Cardiac muscle cell (in vitro differentiated cells and primary cell): ENCODE measurements at regions not wholly inside any gene's neighbourhood (a gene's known extent, or its start where the extent isn't known, plus 50 kb on each side); places are given as distances from the start of the nearest gene placed in this dataset.

ENCODE experiments used
- DNase-seq, 2 donors: peaks; one replicate each; pipeline versions ENCODE4 v3.0.0 to v3.0.0-alpha.2; 2010 to 2017; ENCODE audit warnings: low read depth in 1 of 2, low spot score in 1 of 2
- H3K27ac ChIP-seq: fragments of 200-600 bp; sonication (generic); 2 replicates; pipeline ENCODE4 v1.5.1; 2016
- H3K27me3 ChIP-seq: fragments of 200-600 bp; sonication (generic); 2 replicates; pipeline ENCODE4 v1.6.0; 2016; ENCODE audit warnings: control low read depth
- H3K36me3 ChIP-seq: fragments of 200-600 bp; sonication (generic); 2 replicates; pipeline ENCODE4 v1.5.1; 2016; ENCODE audit warnings: control low read depth
- H3K4me1 ChIP-seq: fragments of 200-600 bp; sonication (generic); 2 replicates; pipeline ENCODE4 v1.8.1; 2017; ENCODE audit warnings: low read depth, mild to moderate bottlenecking, mixed run types
- H3K4me3 ChIP-seq: fragments of 200-600 bp; sonication (generic); 2 replicates; pipeline ENCODE4 v1.5.1; 2016; ENCODE audit warnings: mild to moderate bottlenecking
- H3K9me3 ChIP-seq: fragments of 200-600 bp; sonication (generic); 2 replicates; pipeline ENCODE4 v1.5.1; 2017; ENCODE audit warnings: low read depth, mild to moderate bottlenecking, control low read depth
- TF ChIP-seq, protein P1 (sequence below): IDR thresholded peaks from 2 replicates; pipeline ENCODE4 v1.5.1; 2012; ENCODE audit warnings: low read depth, mild to moderate bottlenecking, low read length

DNA sequence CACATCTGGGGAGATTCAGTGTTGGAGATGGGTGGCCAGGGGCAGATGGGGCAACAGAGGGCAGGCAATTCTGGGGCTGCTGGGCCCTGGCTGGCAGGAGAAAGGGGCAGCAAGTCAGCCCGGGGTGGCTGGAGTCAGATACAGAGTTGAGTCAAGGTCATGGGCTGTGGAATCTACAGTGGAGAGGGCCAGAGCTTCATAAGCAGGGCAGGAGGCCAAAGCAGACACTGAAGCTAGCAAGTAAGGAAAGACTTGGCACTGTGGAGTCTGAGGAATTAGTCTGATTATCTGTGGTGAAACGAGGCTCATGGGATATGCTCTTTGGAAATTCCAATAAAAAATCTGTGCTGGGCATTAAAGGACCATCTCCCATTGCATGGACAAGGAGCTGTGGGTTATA is 95.5 kb downstream of the TMX1 start:
- TF ChIP-seq, protein P1, sequence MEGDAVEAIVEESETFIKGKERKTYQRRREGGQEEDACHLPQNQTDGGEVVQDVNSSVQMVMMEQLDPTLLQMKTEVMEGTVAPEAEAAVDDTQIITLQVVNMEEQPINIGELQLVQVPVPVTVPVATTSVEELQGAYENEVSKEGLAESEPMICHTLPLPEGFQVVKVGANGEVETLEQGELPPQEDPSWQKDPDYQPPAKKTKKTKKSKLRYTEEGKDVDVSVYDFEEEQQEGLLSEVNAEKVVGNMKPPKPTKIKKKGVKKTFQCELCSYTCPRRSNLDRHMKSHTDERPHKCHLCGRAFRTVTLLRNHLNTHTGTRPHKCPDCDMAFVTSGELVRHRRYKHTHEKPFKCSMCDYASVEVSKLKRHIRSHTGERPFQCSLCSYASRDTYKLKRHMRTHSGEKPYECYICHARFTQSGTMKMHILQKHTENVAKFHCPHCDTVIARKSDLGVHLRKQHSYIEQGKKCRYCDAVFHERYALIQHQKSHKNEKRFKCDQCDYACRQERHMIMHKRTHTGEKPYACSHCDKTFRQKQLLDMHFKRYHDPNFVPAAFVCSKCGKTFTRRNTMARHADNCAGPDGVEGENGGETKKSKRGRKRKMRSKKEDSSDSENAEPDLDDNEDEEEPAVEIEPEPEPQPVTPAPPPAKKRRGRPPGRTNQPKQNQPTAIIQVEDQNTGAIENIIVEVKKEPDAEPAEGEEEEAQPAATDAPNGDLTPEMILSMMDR: no peak
- no peak overlapping the region for H3K27ac ChIP-seq
- no peaks in the 10 kb centered on the region for H3K36me3 ChIP-seq
- H3K4me3 ChIP-seq: no peak overlapping the region
- H3K9me3 ChIP-seq: no peaks in the 10 kb centered on the region
- no peaks in the 10 kb centered on the region for H3K27me3 ChIP-seq
- DNase-seq: peak in 1 of 2 donors; percentile 78
- no peaks in the 10 kb centered on the region for H3K4me1 ChIP-seq

DNA sequence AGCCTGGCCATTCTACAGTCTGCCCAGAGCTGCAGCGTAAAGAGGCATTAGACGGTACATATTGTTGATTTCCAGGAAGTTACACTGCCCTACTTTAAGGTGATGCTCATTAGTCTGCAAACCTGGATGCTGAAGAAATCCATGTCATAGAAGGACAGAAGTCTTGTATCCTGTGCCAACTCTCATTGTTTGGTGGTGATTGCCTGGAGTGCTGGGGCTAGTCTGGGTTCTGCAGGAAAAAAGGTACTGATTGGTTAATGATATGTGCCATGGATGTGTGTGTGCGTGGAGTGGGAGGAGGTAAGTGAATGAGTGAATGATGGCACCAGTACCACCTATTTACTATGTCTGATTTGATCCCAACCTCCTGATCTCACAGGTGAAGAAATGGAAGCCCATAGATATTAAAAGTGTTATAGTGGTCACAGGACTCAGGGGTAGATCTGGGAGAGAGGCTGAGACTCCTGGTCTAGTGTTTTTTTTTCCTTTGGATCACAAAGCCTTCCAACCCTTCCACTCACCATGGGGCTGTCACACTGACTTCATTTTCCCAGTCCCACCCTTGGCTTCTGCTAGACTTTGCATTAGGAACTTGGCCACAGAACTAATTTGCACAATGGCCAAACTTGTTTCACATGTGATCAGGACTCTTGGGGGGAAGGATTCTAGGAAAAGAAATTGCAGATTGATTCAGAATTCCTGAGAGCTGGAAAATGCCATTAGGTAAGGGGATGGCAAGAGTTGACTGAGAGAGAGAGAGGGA is 96.1 kb downstream of the TMX1 start:
- TF ChIP-seq, protein P1: no peak
- H3K9me3 ChIP-seq: no peaks in the 10 kb centered on the region
- no peaks in the 10 kb centered on the region for H3K4me1 ChIP-seq
- H3K36me3 ChIP-seq: no peaks in the 10 kb centered on the region
- H3K27ac ChIP-seq: no peak overlapping the region
- no peak for DNase-seq
- no peak overlapping the region for H3K4me3 ChIP-seq
- H3K27me3 ChIP-seq: no peaks in the 10 kb centered on the region

DNA sequence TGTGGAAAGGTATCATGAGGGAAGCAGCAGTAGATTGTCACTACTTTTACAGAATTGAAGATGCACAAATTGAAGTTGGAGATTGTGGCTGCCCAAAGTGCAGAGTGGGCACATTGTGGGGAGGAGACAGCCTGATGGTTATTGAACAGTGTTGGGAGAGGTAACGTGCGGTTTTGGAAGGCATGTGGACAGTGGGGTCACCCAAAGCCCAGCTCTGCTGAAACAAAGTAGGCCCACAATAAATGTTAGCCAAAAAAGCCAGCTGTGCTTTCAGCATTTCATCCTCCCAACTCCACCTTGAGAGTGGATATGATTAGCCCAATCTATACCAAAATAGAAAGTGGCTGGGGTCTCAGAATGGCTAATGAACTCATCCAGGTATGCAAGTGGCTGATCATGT is 96.7 kb downstream of the TMX1 start:
- TF ChIP-seq, protein P1: no peak
- H3K27ac ChIP-seq: no peak overlapping the region
- no peaks in the 10 kb centered on the region for H3K9me3 ChIP-seq
- no peak for DNase-seq
- H3K4me1 ChIP-seq: no peaks in the 10 kb centered on the region
- no peak overlapping the region for H3K4me3 ChIP-seq
- no peaks in the 10 kb centered on the region for H3K36me3 ChIP-seq
- no peaks in the 10 kb centered on the region for H3K27me3 ChIP-seq

DNA sequence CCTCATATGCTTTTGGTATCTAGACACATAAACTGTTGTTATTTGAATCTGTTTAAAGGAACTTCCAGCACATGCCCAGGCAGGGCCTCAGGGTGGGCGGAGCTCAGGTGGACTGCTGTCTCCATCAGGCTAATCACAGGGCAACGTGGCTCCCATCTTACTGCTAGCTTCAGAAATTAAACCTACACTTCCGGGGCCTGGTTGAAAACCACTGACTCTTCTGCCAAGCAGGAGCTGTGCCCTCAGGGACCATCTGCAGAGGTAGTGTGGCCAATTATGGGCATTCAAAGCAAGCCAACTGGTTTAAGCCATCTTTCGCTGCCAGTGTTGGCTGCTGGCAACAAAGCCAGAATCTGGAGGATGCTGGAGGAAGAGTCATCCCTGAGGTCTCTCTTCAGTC is 97.5 kb downstream of the TMX1 start:
- H3K4me1 ChIP-seq: no peaks in the 10 kb centered on the region
- no peaks in the 10 kb centered on the region for H3K9me3 ChIP-seq
- H3K27me3 ChIP-seq: no peaks in the 10 kb centered on the region
- no peak for DNase-seq
- no peak overlapping the region for H3K27ac ChIP-seq
- TF ChIP-seq, protein P1: no peak
- H3K36me3 ChIP-seq: no peaks in the 10 kb centered on the region
- H3K4me3 ChIP-seq: no peak overlapping the region

DNA sequence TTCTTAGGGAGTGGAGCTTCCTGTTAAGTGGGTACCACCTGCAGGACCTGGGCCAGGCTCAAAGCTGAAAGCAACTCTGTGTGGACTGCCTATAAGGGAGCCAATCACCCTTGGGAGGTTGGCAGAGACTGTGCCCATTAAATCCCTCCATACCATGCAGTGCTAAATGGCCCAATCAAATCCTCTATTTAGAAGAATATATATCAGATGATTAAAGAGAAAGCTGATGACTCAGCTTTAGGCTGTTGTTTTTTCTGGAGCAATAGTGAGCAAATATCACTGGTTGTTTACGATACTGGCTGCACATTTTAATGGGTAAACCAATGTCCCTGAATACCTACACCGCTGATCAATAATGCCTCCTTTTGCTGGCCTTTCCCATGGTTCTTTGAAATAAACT is 101.3 kb downstream of the TMX1 start:
- Histone ChIP-seq H3K27me3 (no peaks in the 10 kb centered on the region), H3K4me1 (no peaks in the 10 kb centered on the region), H3K36me3 (no peaks in the 10 kb centered on the region), H3K9me3 (no peaks in the 10 kb centered on the region), H3K27ac (no peak overlapping the region), H3K4me3 (no peak overlapping the region)
- TF ChIP-seq, protein P1: no peak
- no peak for DNase-seq

DNA sequence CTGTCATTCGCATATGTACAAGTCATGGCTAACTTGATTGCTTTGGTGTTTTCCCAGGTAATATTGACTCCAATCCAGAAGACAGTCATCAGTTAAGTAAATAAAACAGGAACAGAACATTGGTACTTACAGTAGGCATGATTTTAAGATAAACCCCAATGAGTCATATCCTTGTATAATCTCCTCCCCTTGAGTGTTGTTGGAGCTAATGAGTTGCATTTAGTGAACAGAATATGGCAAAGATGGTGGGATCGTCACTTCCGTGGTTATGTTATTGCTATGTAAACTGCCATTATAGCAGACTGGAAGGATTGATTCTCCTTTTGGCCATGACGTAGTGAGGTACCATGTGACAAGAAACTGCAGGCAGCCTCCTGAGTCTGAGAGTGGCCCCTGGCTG is 102.2 kb downstream of the TMX1 start:
- H3K36me3 ChIP-seq: no peaks in the 10 kb centered on the region
- TF ChIP-seq, protein P1: no peak
- H3K9me3 ChIP-seq: no peaks in the 10 kb centered on the region
- H3K4me1 ChIP-seq: no peaks in the 10 kb centered on the region
- no peaks in the 10 kb centered on the region for H3K27me3 ChIP-seq
- DNase-seq: no peak
- H3K27ac ChIP-seq: no peak overlapping the region
- H3K4me3 ChIP-seq: no peak overlapping the region
